ENCODE measurements at regions not wholly inside any gene's neighbourhood (a gene's known extent, or its start where the extent isn't known, plus 50 kb on each side); places are given as distances from the start of the nearest gene placed in this dataset.

- TF ChIP-seq POLR2A (IDR thresholded peaks at IDR 0.05) = no peak
- no peak for TF ChIP-seq CTCF (IDR thresholded peaks at IDR 0.05)
These were observed 53.2 kb upstream of the PKDCC start for GRCh38 chr2:41994661-41995060.

Data from uterus (tissue), 2 donors.